ENCODE measurements at regions not wholly inside any gene's neighbourhood (a gene's known extent, or its start where the extent isn't known, plus 50 kb on each side); places are given as distances from the start of the nearest gene placed in this dataset.

DNA sequence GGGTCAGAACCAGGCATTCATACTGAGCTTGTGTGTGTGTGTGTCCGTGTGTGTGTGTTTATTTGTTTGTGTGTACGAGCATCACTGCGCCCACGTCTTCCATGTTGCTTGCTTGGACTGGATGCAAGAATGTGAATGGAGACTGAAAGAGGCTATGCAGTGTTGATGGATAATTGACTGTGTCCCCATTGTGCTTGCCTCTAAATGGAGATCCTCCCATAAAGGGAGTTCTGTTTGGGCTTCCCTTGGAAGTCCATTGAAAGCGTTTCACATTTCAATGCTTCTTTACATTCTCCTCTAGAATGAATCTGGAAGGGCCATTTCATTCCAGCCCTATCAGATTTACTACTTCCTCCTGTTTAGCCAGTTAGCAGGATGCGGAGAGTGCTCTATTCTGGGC lies 124.0 kb downstream of the GP2 start (continued):
- TF ChIP-seq, protein P1, sequence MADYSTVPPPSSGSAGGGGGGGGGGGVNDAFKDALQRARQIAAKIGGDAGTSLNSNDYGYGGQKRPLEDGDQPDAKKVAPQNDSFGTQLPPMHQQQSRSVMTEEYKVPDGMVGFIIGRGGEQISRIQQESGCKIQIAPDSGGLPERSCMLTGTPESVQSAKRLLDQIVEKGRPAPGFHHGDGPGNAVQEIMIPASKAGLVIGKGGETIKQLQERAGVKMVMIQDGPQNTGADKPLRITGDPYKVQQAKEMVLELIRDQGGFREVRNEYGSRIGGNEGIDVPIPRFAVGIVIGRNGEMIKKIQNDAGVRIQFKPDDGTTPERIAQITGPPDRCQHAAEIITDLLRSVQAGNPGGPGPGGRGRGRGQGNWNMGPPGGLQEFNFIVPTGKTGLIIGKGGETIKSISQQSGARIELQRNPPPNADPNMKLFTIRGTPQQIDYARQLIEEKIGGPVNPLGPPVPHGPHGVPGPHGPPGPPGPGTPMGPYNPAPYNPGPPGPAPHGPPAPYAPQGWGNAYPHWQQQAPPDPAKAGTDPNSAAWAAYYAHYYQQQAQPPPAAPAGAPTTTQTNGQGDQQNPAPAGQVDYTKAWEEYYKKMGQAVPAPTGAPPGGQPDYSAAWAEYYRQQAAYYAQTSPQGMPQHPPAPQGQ (CRISPR knock-in tag; IDR thresholded peaks at IDR 0.05; ENCODE audit: borderline replicate concordance): no peak
- TF ChIP-seq KDM2A (CRISPR knock-in tag; IDR thresholded peaks at IDR 0.05; ENCODE audit: borderline replicate concordance, low read depth): no peak
- no peak for TF ChIP-seq MYC (CRISPR knock-in tag; IDR thresholded peaks at IDR 0.05; ENCODE audit: borderline replicate concordance)
- TF ChIP-seq, protein P2, sequence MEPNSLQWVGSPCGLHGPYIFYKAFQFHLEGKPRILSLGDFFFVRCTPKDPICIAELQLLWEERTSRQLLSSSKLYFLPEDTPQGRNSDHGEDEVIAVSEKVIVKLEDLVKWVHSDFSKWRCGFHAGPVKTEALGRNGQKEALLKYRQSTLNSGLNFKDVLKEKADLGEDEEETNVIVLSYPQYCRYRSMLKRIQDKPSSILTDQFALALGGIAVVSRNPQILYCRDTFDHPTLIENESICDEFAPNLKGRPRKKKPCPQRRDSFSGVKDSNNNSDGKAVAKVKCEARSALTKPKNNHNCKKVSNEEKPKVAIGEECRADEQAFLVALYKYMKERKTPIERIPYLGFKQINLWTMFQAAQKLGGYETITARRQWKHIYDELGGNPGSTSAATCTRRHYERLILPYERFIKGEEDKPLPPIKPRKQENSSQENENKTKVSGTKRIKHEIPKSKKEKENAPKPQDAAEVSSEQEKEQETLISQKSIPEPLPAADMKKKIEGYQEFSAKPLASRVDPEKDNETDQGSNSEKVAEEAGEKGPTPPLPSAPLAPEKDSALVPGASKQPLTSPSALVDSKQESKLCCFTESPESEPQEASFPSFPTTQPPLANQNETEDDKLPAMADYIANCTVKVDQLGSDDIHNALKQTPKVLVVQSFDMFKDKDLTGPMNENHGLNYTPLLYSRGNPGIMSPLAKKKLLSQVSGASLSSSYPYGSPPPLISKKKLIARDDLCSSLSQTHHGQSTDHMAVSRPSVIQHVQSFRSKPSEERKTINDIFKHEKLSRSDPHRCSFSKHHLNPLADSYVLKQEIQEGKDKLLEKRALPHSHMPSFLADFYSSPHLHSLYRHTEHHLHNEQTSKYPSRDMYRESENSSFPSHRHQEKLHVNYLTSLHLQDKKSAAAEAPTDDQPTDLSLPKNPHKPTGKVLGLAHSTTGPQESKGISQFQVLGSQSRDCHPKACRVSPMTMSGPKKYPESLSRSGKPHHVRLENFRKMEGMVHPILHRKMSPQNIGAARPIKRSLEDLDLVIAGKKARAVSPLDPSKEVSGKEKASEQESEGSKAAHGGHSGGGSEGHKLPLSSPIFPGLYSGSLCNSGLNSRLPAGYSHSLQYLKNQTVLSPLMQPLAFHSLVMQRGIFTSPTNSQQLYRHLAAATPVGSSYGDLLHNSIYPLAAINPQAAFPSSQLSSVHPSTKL (CRISPR knock-in tag; IDR thresholded peaks at IDR 0.05): no peak
- TF ChIP-seq CHD2 (IDR thresholded peaks at IDR 0.05; ENCODE audit: low read depth, low read length): no peak
- no peak for TF ChIP-seq THYN1 (CRISPR knock-in tag; IDR thresholded peaks at IDR 0.05; ENCODE audit: borderline replicate concordance, low read depth)
- TF ChIP-seq CHD4 (IDR thresholded peaks at IDR 0.05; ENCODE audit: borderline replicate concordance, low read length): no peak
- TF ChIP-seq REXO4 (CRISPR knock-in tag; IDR thresholded peaks at IDR 0.05; ENCODE audit: borderline replicate concordance): no peak
- TF ChIP-seq ZNF552 (CRISPR knock-in tag; IDR thresholded peaks at IDR 0.05; ENCODE audit: borderline replicate concordance): no peak
- TF ChIP-seq CEBPB (IDR thresholded peaks at IDR 0.05; ENCODE audit: borderline replicate concordance, low read depth, low read length): no peak
